IPS-NIHi7 (cell line): ENCODE measurements at regions not wholly inside any gene's neighbourhood (a gene's known extent, or its start where the extent isn't known, plus 50 kb on each side); places are given as distances from the start of the nearest gene placed in this dataset.

Source experiments
- DNase-seq: peaks from one replicate; pipeline ENCODE4 v3.0.0; 2012; ENCODE audit warnings: mixed read lengths; ENCODE audit errors: extremely low spot score

- no peak for DNase-seq
These were observed 111.1 kb downstream of the SPTSSA start for GRCh38 chr14:34350903-34351302.

GRCh38 chr14:34348592-34348991 is 113.4 kb downstream of the SPTSSA start:
- DNase-seq = no peak

- DNase-seq = no peak
These were observed 114.4 kb downstream of the SPTSSA start for GRCh38 chr14:34347683-34348082.

GRCh38 chr14:34345718-34346465 is 116.1 kb downstream of the SPTSSA start:
- no peak for DNase-seq

- no peak for DNase-seq
These were observed 117.7 kb downstream of the SPTSSA start for GRCh38 chr14:34344318-34344717.

- DNase-seq = no peak
These were observed 121.9 kb downstream of the SPTSSA start for GRCh38 chr14:34340025-34340625.

- DNase-seq = no peak
These were observed 124.0 kb downstream of the SPTSSA start for GRCh38 chr14:34338056-34338455.

GRCh38 chr14:34336501-34336900 is 125.5 kb downstream of the SPTSSA start:
- no peak for DNase-seq

- DNase-seq = no peak
These were observed 126.1 kb downstream of the SPTSSA start for GRCh38 chr14:34335968-34336367.

GRCh38 chr14:34334329-34334728 is 127.7 kb downstream of the SPTSSA start:
- no peak for DNase-seq

- peak; percentile 73 for DNase-seq
These were observed 130.1 kb downstream of the SPTSSA start for GRCh38 chr14:34331728-34332623.

- DNase-seq = no peak
These were observed 131.2 kb downstream of the SPTSSA start for GRCh38 chr14:34330846-34331245.

GRCh38 chr14:34329301-34329700 is 132.7 kb downstream of the SPTSSA start:
- DNase-seq = no peak

- no peak for DNase-seq
These were observed 133.9 kb downstream of the SPTSSA start for GRCh38 chr14:34328178-34328577.

GRCh38 chr14:34325493-34325892 is 136.5 kb downstream of the SPTSSA start:
- no peak for DNase-seq

GRCh38 chr14:34324363-34324795 is 137.7 kb downstream of the SPTSSA start:
- DNase-seq = peak; percentile 54

- DNase-seq = peak; percentile 81
These were observed 139.1 kb downstream of the SPTSSA start for GRCh38 chr14:34322940-34323418.

- no peak for DNase-seq
These were observed 142.9 kb downstream of the SPTSSA start for GRCh38 chr14:34319140-34319539.

GRCh38 chr14:34318014-34318413 is 144.0 kb downstream of the SPTSSA start:
- DNase-seq = no peak

GRCh38 chr14:34310724-34311123 is 151.3 kb downstream of the SPTSSA start:
- no peak for DNase-seq

- no peak for DNase-seq
These were observed 158.2 kb downstream of the SPTSSA start for GRCh38 chr14:34303811-34304210.

- no peak for DNase-seq
These were observed 159.4 kb downstream of the SPTSSA start for GRCh38 chr14:34302654-34303053.
